Uterus (tissue), 3 donors: ENCODE measurements at regions not wholly inside any gene's neighbourhood (a gene's known extent, or its start where the extent isn't known, plus 50 kb on each side); places are given as distances from the start of the nearest gene placed in this dataset.
"Not testable (repeated sequence)": the region's sequence is repeated elsewhere in the genome, so short reads cannot be mapped to it uniquely, and the experiment has no call there.

Experiments used
- DNase-seq, 2 donors: peaks; one replicate each; pipeline ENCODE4 v3.0.0-alpha.2; 2019 to 2020
- H3K27ac ChIP-seq, 2 donors: fragments of 200-600 bp; sonication (generic); 1 replicate in 1 of 2; 2 replicates in 1 of 2; pipeline ENCODE4 v1.5.1; 2016 to 2018
- H3K27me3 ChIP-seq, 2 donors: fragments of 200-600 bp; sonication (generic); one replicate each; pipeline ENCODE4 v1.5.1; 2018 to 2019; ENCODE audit warnings: control low read depth in 1 of 2
- H3K36me3 ChIP-seq, 2 donors: fragments of 200-600 bp; sonication (generic); one replicate each; pipeline ENCODE4 v1.5.1; 2019; ENCODE audit warnings: control low read depth in 1 of 2
- H3K4me1 ChIP-seq, 2 donors: fragments of 200-600 bp; sonication (generic); one replicate each; pipeline ENCODE4 v1.5.1; 2018 to 2019; ENCODE audit warnings: control low read depth in 1 of 2
- H3K4me3 ChIP-seq, 2 donors: fragments of 200-600 bp; sonication (generic); 1 replicate in 1 of 2; 2 replicates in 1 of 2; pipeline ENCODE4 v1.5.1; 2018 to 2019; ENCODE audit warnings: mild to moderate bottlenecking in 1 of 2
- H3K9me3 ChIP-seq, 2 donors: fragments of 200-600 bp; sonication (generic); one replicate each; pipeline ENCODE4 v1.5.1; 2019; ENCODE audit warnings: control low read depth in 1 of 2
- POLR2A ChIP-seq, 2 donors: fragments of 450-650 bp; IDR thresholded peaks; one replicate each; pipeline ENCODE4 v1.6.1; 2016; ENCODE audit warnings: antibody characterized with exemption in 2 of 2, mild to moderate bottlenecking in 1 of 2, moderate library complexity in 1 of 2
- intact Hi-C: fragments of 100-400 bp; cut with DNase I; formaldehyde crosslinking; loops from one replicate; pipeline ENCODE4 v1.15.1; 2023; ENCODE audit warnings: low total_unique reads
- TF ChIP-seq, protein P1 (sequence below), 4 experiments: fragments of 200-600 bp in 2 of 4; fragments of 450-650 bp in 2 of 4; sonication (generic) in 2 of 4; IDR thresholded peaks; one replicate each; pipeline ENCODE4 v1.5.1; 2016 to 2019; ENCODE audit warnings: antibody characterized with exemption in 4 of 4, mild to moderate bottlenecking in 2 of 4, moderate library complexity in 1 of 4
- donor health status: DM: yes; HTN: yes; CAD: no.

DNA sequence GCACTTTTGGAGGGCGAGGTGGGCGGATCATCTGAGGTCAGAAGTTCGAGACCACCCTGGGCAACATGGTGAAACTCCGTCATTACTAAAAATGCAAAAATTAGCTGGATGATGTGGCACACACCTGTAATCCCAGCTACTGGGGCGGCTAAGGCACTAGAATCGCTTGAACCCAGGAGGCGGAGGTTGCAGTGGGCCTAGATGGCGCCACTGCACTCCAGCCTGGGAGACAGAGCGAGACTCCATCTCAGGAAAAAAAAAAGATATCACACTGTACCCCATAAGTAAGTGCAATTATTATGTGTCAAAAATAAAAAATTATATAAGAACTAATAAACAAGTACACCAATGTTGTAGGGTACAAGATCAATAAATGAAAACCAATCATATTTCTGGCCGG is 200.0 kb downstream of the CDRT15L2 start:
- no peak for DNase-seq
- H3K36me3 ChIP-seq = no peaks in the 10 kb centered on the region
- H3K4me1 ChIP-seq = no peaks in the 10 kb centered on the region
- H3K9me3 ChIP-seq = no peaks in the 10 kb centered on the region
- peaks cover 0 to 7% of the 10 kb centered on the region in 2 donors for H3K27me3 ChIP-seq
- H3K4me3 ChIP-seq = no peak overlapping the region
- no peak for TF ChIP-seq POLR2A (IDR thresholded peaks at IDR 0.05)
- TF ChIP-seq, protein P1, sequence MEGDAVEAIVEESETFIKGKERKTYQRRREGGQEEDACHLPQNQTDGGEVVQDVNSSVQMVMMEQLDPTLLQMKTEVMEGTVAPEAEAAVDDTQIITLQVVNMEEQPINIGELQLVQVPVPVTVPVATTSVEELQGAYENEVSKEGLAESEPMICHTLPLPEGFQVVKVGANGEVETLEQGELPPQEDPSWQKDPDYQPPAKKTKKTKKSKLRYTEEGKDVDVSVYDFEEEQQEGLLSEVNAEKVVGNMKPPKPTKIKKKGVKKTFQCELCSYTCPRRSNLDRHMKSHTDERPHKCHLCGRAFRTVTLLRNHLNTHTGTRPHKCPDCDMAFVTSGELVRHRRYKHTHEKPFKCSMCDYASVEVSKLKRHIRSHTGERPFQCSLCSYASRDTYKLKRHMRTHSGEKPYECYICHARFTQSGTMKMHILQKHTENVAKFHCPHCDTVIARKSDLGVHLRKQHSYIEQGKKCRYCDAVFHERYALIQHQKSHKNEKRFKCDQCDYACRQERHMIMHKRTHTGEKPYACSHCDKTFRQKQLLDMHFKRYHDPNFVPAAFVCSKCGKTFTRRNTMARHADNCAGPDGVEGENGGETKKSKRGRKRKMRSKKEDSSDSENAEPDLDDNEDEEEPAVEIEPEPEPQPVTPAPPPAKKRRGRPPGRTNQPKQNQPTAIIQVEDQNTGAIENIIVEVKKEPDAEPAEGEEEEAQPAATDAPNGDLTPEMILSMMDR (IDR thresholded peaks at IDR 0.05) = no peak
- intact Hi-C loops = no loop called here
- H3K27ac ChIP-seq = no peak overlapping the region

- DNase-seq = no peak
These were observed 201.7 kb downstream of the CDRT15L2 start for GRCh38 chr17:20781260-20781659.

GRCh38 chr17:20781869-20782268 is 202.3 kb downstream of the CDRT15L2 start:
- H3K36me3 ChIP-seq, H3K9me3 ChIP-seq, H3K4me1 ChIP-seq, intact Hi-C loops, H3K27me3 ChIP-seq, H3K27ac ChIP-seq, DNase-seq, H3K4me3 ChIP-seq: not testable (repeated sequence)

More at GRCh38 chr17:20781260-20781659, 201.7 kb downstream of the CDRT15L2 start:
- Histone ChIP-seq H3K9me3 (no peaks in the 10 kb centered on the region), H3K4me3 (no peak overlapping the region), H3K27ac (no peak overlapping the region), H3K27me3 (peaks cover 0 to 7% of the 10 kb centered on the region in 2 donors), H3K4me1 (no peaks in the 10 kb centered on the region), H3K36me3 (no peaks in the 10 kb centered on the region)
- intact Hi-C loops = no loop called here
- TF ChIP-seq, protein P1 (IDR thresholded peaks at IDR 0.05) = no peak
- no peak for TF ChIP-seq POLR2A (IDR thresholded peaks at IDR 0.05)

DNA sequence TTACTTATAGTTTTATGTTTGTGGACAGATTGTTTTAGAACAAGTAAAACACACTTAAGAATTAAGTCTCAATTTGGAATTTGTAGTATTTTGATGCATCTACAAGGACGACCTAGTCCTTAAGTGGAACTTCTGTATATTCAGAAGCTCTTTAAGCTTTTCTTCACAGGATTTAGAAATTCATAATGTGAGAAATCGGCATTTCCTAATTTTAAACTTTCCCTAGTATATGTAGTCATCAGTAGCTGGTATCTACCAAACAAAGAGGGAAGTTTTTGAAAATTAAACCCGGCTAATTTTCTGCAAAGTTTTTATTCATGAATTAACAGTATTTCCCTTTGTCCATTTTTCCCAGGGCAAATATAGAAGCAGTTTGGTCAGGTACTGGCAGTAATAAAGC is 203.6 kb downstream of the CDRT15L2 start:
- Histone ChIP-seq H3K27me3 (peaks cover 0 to 7% of the 10 kb centered on the region in 2 donors), H3K9me3 (no peaks in the 10 kb centered on the region), H3K36me3 (no peaks in the 10 kb centered on the region), H3K27ac (no peak overlapping the region), H3K4me3 (no peak overlapping the region), H3K4me1 (no peaks in the 10 kb centered on the region)
- intact Hi-C loops = no loop called here
- no peak for DNase-seq
- TF ChIP-seq, protein P1 (IDR thresholded peaks at IDR 0.05) = no peak
- TF ChIP-seq POLR2A (IDR thresholded peaks at IDR 0.05) = no peak

DNA sequence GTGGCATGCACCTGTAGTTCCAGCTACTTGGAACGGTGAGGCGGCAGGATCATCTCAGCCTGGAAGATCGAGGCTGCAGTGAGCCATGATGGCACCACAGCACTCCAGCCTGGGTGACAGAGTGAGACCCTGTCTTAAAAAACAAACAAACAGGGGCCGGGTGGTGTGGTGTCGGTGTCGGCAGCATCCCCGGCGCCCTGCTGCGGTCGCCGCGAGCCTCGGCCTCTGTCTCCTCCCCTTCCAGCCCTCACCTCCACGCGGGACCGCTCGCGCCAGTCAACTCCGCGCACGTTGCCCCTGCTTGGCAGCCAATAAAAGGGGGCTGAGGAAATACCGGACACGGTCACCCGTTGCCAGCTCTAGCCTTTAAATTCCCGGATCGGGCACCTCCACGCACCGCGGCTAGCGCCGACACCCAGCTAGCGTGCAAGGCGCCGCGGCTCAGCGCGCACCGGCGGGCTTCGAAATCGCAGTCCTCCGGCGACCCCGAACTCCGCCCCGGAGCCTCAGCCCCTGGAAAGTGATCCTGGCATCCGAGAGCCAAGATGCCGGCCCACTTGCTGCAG is 204.7 kb downstream of the CDRT15L2 start:
- Histone ChIP-seq H3K4me3 (no peak overlapping the region), H3K9me3 (no peaks in the 10 kb centered on the region), H3K27me3 (peaks cover 0 to 7% of the 10 kb centered on the region in 2 donors), H3K27ac (no peak overlapping the region), H3K4me1 (no peaks in the 10 kb centered on the region), H3K36me3 (no peaks in the 10 kb centered on the region)
- intact Hi-C loops = no loop called here
- DNase-seq = no peak
- no peak for TF ChIP-seq POLR2A (IDR thresholded peaks at IDR 0.05)
- TF ChIP-seq, protein P1 (IDR thresholded peaks at IDR 0.05) = no peak

DNA sequence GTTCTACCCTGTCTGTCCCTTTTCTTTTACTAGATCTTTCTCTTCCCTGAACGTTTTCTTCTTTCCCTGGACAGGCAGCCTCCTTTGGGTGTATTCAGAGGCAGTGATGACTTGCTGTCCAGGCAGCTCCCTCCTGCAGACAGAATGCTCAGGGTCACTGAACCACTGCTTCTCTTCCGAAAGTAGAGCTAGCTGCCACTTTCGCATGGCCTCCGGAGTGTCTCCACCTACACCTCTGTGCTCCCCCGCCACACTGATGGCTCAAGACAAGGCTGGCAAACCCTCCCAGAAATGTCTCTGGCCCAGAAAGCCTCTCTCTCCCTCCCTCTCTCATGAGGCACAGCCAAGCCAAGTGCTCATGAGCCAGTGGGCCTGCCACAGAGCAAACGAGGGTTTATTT is 207.8 kb downstream of the CDRT15L2 start:
- DNase-seq = no peak
- Histone ChIP-seq H3K27ac (no peak overlapping the region), H3K4me1 (no peaks in the 10 kb centered on the region), H3K9me3 (no peaks in the 10 kb centered on the region), H3K4me3 (no peak overlapping the region), H3K27me3 (peaks cover 0 to 7% of the 10 kb centered on the region in 2 donors), H3K36me3 (no peaks in the 10 kb centered on the region)
- intact Hi-C loops = no loop called here
- TF ChIP-seq, protein P1 (IDR thresholded peaks at IDR 0.05) = no peak
- TF ChIP-seq POLR2A (IDR thresholded peaks at IDR 0.05) = no peak
